ENCODE measurements at regions not wholly inside any gene's neighbourhood (a gene's known extent, or its start where the extent isn't known, plus 50 kb on each side); places are given as distances from the start of the nearest gene placed in this dataset.
"Not testable (repeated sequence)": the region's sequence is repeated elsewhere in the genome, so short reads cannot be mapped to it uniquely, and the experiment has no call there.

DNA sequence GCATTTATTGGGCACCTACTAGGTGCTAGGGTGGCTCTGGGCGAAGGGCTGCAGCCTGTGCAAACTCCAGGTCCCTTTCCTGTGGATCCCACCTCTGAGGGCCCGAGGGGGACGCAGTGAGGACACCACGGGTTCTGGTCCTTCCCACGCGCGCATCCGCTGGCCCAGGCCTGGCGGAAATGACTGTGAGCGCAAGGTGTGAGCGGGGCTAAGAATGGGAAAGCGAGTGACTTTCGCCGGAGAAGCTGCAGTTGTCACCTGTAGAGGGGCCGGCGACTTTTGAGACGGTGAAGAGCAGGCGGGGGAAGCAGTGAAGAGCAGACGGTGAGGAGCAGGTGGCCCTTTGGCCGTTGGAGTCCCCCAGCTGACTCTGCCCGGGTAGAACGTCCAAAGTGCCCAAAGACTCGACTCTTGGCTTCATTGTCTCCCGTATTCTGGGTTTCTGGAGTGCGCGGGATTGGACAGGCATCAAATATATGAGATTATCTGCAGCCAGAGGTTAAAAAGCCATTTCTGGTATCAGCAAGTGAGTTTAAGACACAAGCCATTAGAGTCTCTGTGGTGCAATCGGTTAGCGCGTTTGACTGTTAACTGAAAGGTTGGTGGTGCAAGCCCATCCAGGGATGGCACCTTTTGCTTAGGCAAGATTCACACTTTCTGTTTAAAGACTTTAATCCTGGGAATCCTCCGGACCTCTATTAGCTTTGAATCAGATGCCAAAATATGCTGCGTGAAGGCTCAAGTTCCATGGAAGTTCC lies 55.4 kb downstream of the PPIAL4C start:
- TF ChIP-seq, protein P1, sequence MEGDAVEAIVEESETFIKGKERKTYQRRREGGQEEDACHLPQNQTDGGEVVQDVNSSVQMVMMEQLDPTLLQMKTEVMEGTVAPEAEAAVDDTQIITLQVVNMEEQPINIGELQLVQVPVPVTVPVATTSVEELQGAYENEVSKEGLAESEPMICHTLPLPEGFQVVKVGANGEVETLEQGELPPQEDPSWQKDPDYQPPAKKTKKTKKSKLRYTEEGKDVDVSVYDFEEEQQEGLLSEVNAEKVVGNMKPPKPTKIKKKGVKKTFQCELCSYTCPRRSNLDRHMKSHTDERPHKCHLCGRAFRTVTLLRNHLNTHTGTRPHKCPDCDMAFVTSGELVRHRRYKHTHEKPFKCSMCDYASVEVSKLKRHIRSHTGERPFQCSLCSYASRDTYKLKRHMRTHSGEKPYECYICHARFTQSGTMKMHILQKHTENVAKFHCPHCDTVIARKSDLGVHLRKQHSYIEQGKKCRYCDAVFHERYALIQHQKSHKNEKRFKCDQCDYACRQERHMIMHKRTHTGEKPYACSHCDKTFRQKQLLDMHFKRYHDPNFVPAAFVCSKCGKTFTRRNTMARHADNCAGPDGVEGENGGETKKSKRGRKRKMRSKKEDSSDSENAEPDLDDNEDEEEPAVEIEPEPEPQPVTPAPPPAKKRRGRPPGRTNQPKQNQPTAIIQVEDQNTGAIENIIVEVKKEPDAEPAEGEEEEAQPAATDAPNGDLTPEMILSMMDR (IDR thresholded peaks at IDR 0.05) = not testable (repeated sequence)
- TF ChIP-seq POLR2A (IDR thresholded peaks at IDR 0.05) = not testable (repeated sequence)

Data from adrenal gland (tissue), 5 donors.